GM12878 (cell line): ENCODE measurements at regions not wholly inside any gene's neighbourhood (a gene's known extent, or its start where the extent isn't known, plus 50 kb on each side); places are given as distances from the start of the nearest gene placed in this dataset.

Source experiments
- CTCF ChIP-seq, 3 experiments: IDR thresholded peaks in 2 of 3; conservative IDR thresholded peaks in 1 of 3; 2 replicates each; pipeline ENCODE4 v1.5.1; 2011; ENCODE audit warnings: low read depth in 3 of 3, low read length in 3 of 3, mild to moderate bottlenecking in 3 of 3, control low read depth in 2 of 3, moderate library complexity in 2 of 3, inconsistent platforms in 1 of 3, mixed read lengths in 1 of 3; ENCODE audit not compliant: control insufficient read depth in 2 of 3, insufficient read depth in 1 of 3; ENCODE audit errors: extremely low read depth in 1 of 3
- EP300 ChIP-seq, 2 experiments: fragments of 150-350 bp in 1 of 2; IDR thresholded peaks; 2 replicates each; pipeline ENCODE4 v1.6.1; 2011 to 2012; ENCODE audit warnings: low read depth in 2 of 2, low read length in 2 of 2, borderline replicate concordance in 1 of 2, improper control_type of control experiment in 1 of 2, inconsistent platforms in 1 of 2; ENCODE audit not compliant: control insufficient read depth in 1 of 2
- HDAC2 ChIP-seq: fragments of 200-600 bp; sonication (generic); IDR thresholded peaks from 2 replicates; pipeline ENCODE4 v1.6.1; 2017
- NFIC ChIP-seq: IDR thresholded peaks from 2 replicates; pipeline ENCODE4 v1.6.1; 2012; ENCODE audit warnings: low read depth, mild to moderate bottlenecking, inconsistent platforms, low read length, moderate library complexity
- SIN3A ChIP-seq: IDR thresholded peaks from 2 replicates; pipeline ENCODE4 v1.6.1; 2012; ENCODE audit warnings: low read depth, low read length, improper control_type of control experiment
- ZNF217 ChIP-seq: fragments of 450-650 bp; IDR thresholded peaks from 2 replicates; pipeline ENCODE4 v1.6.1; 2017; ENCODE audit warnings: antibody characterized with exemption, mild to moderate bottlenecking
- ZNF274 ChIP-seq: IDR thresholded peaks from one replicate; pipeline ENCODE4 v1.8.0; 2011; ENCODE audit not compliant: insufficient read length, insufficient read depth

DNA sequence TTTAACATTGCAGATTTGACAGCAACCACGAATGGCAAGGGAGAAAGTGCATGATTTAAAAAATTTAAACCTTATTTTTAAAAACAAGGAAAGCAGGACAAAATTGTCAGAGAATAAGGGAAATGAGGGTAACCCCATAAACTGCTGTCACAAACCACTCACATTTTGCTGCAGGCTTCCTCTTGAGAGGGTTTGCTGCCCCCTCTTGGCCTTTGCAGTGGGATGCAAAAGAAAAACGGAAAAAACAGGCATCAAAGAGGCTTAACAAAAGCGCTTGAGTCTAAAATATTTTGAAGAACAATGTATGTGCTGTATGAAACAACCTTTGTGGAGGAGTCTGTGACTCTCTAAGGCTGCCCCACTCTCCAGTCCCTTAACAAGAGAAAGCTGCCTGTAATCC is 91.6 kb downstream of the TMX3 start:
- TF ChIP-seq CTCF (IDR thresholded peaks at IDR 0.05 in 2 of 3, conservative IDR thresholded peaks at IDR 0.05 in 1 of 3; ENCODE audit: control insufficient read depth in 2 of 3, extremely low read depth in 1 of 3, insufficient read depth in 1 of 3, low read depth in 3 of 3, low read length in 3 of 3) (peak; percentile 59 to 62 (median 61)), HDAC2 (no peak), ZNF217 (no peak), NFIC (no peak), SIN3A (no peak), EP300 (IDR thresholded peaks at IDR 0.05; ENCODE audit: borderline replicate concordance in 1 of 2, control insufficient read depth in 1 of 2, low read depth in 2 of 2, low read length in 2 of 2) (no peak), ZNF274 (no peak)
